GM12878 (cell line): ENCODE measurements at regions not wholly inside any gene's neighbourhood (a gene's known extent, or its start where the extent isn't known, plus 50 kb on each side); places are given as distances from the start of the nearest gene placed in this dataset.

Experiments
- ATAC-seq: fragments of 200-7000 bp; cut with Tn5 transposase; 3 replicates; pipeline ENCODE4 v1.9.1; 2020; ENCODE audit warnings: mild to moderate bottlenecking, moderate library complexity
- BruUV-seq: library from RNA; stranded (reverse); fragments of 400-500 nt; replicated peaks from 2 replicates; lab custom pipeline; 2021; lab: Mats Ljungman, UMichigan
- CTCF ChIA-PET: fragments of 300-600 bp; sonication (Branson Sonifier 250); formaldehyde crosslinking; extraction: SDS; loops from one replicate; lab custom pipeline; 2021; ENCODE audit warnings: inconsistent platforms; lab: Yijun Ruan, JAX
- POLR2A ChIA-PET: fragments of 350-600 bp; formaldehyde crosslinking; extraction: SDS; loops from one replicate; lab custom pipeline; 2021; ENCODE audit warnings: inconsistent platforms; lab: Charles Lee
- RAD21 ChIA-PET: fragments of 300-600 bp; sonication (Branson Sonifier 250); formaldehyde crosslinking; loops from one replicate; lab custom pipeline; 2023; ENCODE audit warnings: antibody characterized with exemption; ENCODE audit not compliant: unreplicated experiment; lab: Charles Lee
- SMC1A ChIA-PET: fragments of 300-600 bp; sonication (Branson Sonifier 250); formaldehyde crosslinking; loops from one replicate; lab custom pipeline; 2023; ENCODE audit not compliant: unreplicated experiment, uncharacterized antibody; lab: Charles Lee
- DNase-seq: peaks from one replicate; pipeline ENCODE4 v3.0.0-alpha.2; 2011; ENCODE audit warnings: low read depth, low spot score
- FAIRE-seq: peaks from 3 replicates; lab custom pipeline; 2011; peaks lifted over from hg19 to GRCh38; lab: Jason Lieb, UNC
- H2AFZ ChIP-seq: 2 replicates; pipeline ENCODE4 v1.6.0; 2011; ENCODE audit warnings: low read depth, low read length, control low read depth; ENCODE audit not compliant: control insufficient read depth
- H3K27ac ChIP-seq: 2 replicates; pipeline ENCODE4 v1.5.1; 2011; ENCODE audit warnings: control low read depth; ENCODE audit not compliant: control insufficient read depth, insufficient read depth
- H3K27me3 ChIP-seq, 2 experiments: replicated peaks in 1 of 2; 2 replicates each; pipeline versions ENCODE4 v1.6.0 to v1.6.1; 2011; ENCODE audit warnings: low read length in 1 of 2; ENCODE audit not compliant: control insufficient read depth in 2 of 2, insufficient read depth in 2 of 2
- H3K36me3 ChIP-seq, 2 experiments: 2 replicates each; pipeline ENCODE4 v1.5.1; 2011; ENCODE audit warnings: low read length in 1 of 2; ENCODE audit not compliant: control insufficient read depth in 2 of 2, insufficient read depth in 2 of 2
- H3K4me1 ChIP-seq: 2 replicates; pipeline ENCODE4 v1.6.1; 2011; ENCODE audit warnings: mild to moderate bottlenecking, low read length, moderate library complexity, mixed read lengths; ENCODE audit not compliant: control insufficient read depth, insufficient read depth
- H3K4me2 ChIP-seq: 2 replicates; pipeline ENCODE4 v1.6.0; 2011; ENCODE audit warnings: control low read depth; ENCODE audit not compliant: control insufficient read depth, insufficient read depth
- H3K4me3 ChIP-seq: fragments of 200-600 bp; sonication (generic); 2 replicates; pipeline ENCODE4 v1.5.1; 2016
- H3K79me2 ChIP-seq: 2 replicates; pipeline ENCODE4 v1.6.0; 2011; ENCODE audit warnings: low read length; ENCODE audit not compliant: control insufficient read depth, insufficient read depth
- H3K9ac ChIP-seq: 2 replicates; pipeline ENCODE4 v1.8.0; 2011; ENCODE audit warnings: low read length, control low read depth, mixed read lengths; ENCODE audit not compliant: control insufficient read depth, insufficient read depth
- H3K9me3 ChIP-seq: replicated peaks from 3 replicates; pipeline ENCODE4 v1.5.1; 2011; ENCODE audit warnings: mild to moderate bottlenecking, low read length; ENCODE audit not compliant: control insufficient read depth, insufficient read depth
- H4K20me1 ChIP-seq: 2 replicates; pipeline ENCODE4 v1.6.0; 2011; ENCODE audit not compliant: control insufficient read depth, insufficient read depth
- CREB1 ChIP-seq: IDR thresholded peaks from 2 replicates; pipeline ENCODE4 v1.6.1; 2012; ENCODE audit warnings: low read depth, mild to moderate bottlenecking, inconsistent platforms
- EGR1 ChIP-seq, 2 experiments: IDR thresholded peaks; 1 replicate in 1 of 2; 2 replicates in 1 of 2; pipeline ENCODE4 v1.6.1; 2011 to 2012; ENCODE audit warnings: low read depth in 2 of 2, low read length in 2 of 2, borderline replicate concordance in 1 of 2, mild to moderate bottlenecking in 1 of 2, moderate library complexity in 1 of 2
- ESRRA ChIP-seq: IDR thresholded peaks from 2 replicates; pipeline ENCODE4 v1.6.1; 2012; ENCODE audit warnings: mild to moderate bottlenecking, low read length, improper control_type of control experiment
- MXI1 ChIP-seq: fragments of 150-350 bp; IDR thresholded peaks from 2 replicates; pipeline ENCODE4 v1.6.1; 2011; ENCODE audit warnings: low read depth, mild to moderate bottlenecking, inconsistent platforms, low read length, improper control_type of control experiment
- MYC ChIP-seq: IDR thresholded peaks from 2 replicates; pipeline ENCODE4 v1.6.1; 2011; ENCODE audit warnings: mild to moderate bottlenecking, low read length, moderate library complexity, inconsistent platforms; ENCODE audit not compliant: insufficient read depth, insufficient replicate concordance, insufficient read length, severe bottlenecking
- NFYB ChIP-seq: IDR thresholded peaks from 2 replicates; pipeline ENCODE4 v1.6.1; 2011; ENCODE audit warnings: low read depth, mild to moderate bottlenecking, low read length, improper control_type of control experiment, moderate library complexity; ENCODE audit not compliant: insufficient read depth
- RBBP5 ChIP-seq: fragments of 200-600 bp; sonication (generic); conservative IDR thresholded peaks from 2 replicates; pipeline ENCODE4 v1.6.1; 2016
- RCOR1 ChIP-seq: conservative IDR thresholded peaks from 2 replicates; pipeline ENCODE4 v1.6.1; 2012; ENCODE audit warnings: low read depth, low read length, improper control_type of control experiment
- SPI1 ChIP-seq: IDR thresholded peaks from 2 replicates; pipeline ENCODE4 v1.6.1; 2011; ENCODE audit warnings: low read depth, mild to moderate bottlenecking, low read length, moderate library complexity, borderline replicate concordance; ENCODE audit not compliant: insufficient read depth
- SRF ChIP-seq, 2 experiments: IDR thresholded peaks; 2 replicates each; pipeline ENCODE4 v1.6.1; 2011; ENCODE audit warnings: low read depth in 2 of 2, low read length in 2 of 2, mild to moderate bottlenecking in 1 of 2, moderate library complexity in 1 of 2
- TAF1 ChIP-seq: IDR thresholded peaks from 2 replicates; pipeline ENCODE4 v1.6.1; 2011; ENCODE audit warnings: mild to moderate bottlenecking, low read depth, low read length, borderline replicate concordance
- WGBS: methylation state at CpG from one replicate; pipeline ENCODE4 v1.1.6; 2016; ENCODE audit warnings: low lambda C conversion rate; ENCODE audit not compliant: insufficient replicate concordance, insufficient coverage; ENCODE audit errors: missing lambda C conversion rate; 5-methylcytosine and 5-hydroxymethylcytosine counted together
- in situ Hi-C: fragments of 300-500 bp; cut with MboI; formaldehyde crosslinking; loops from 9 replicates; pipeline ENCODE4 v1.14.3; 2018; ENCODE audit warnings: mixed read lengths
- intact Hi-C: fragments of 100-400 bp; cut with micrococcal nuclease; formaldehyde crosslinking; loops from one replicate; pipeline ENCODE4 v1.14.2; 2022; ENCODE audit not compliant: unreplicated experiment
- TF ChIP-seq, protein P1 (sequence below): fragments of 450-650 bp; IDR thresholded peaks from 2 replicates; pipeline ENCODE4 v1.6.1; 2017; ENCODE audit warnings: mild to moderate bottlenecking, low read depth, inconsistent platforms; ENCODE audit not compliant: poor library complexity, severe bottlenecking
- TF ChIP-seq, protein P2 (sequence below): fragments of 450-650 bp; IDR thresholded peaks from 2 replicates; pipeline ENCODE4 v1.6.1; 2014; ENCODE audit warnings: mild to moderate bottlenecking
- TF ChIP-seq, protein P3 (sequence below): fragments of 450-650 bp; conservative IDR thresholded peaks from 2 replicates; pipeline ENCODE4 v1.6.1; 2017; ENCODE audit warnings: mild to moderate bottlenecking, moderate library complexity

DNA sequence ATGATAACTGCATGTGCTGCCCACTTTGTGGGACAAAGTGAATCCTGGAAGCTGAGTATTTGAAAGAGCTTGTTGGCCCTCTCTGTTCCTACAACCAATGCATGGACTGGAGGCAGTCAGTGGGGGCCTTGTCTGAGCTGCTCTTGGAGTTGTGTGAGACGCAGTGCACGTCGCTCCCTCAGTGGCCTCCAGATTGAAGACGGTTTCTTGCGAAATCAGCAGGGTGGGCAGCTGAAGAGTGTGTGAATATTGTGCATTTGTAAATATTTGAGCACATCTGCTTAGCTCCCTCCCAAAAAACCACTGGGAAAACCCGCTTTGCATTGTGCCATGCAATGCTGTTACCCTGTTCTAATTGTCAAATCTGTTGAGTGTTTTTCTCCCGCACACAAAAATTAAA, 782.8 kb downstream of the PLCL1 start (continued):
- TF ChIP-seq, protein P1, sequence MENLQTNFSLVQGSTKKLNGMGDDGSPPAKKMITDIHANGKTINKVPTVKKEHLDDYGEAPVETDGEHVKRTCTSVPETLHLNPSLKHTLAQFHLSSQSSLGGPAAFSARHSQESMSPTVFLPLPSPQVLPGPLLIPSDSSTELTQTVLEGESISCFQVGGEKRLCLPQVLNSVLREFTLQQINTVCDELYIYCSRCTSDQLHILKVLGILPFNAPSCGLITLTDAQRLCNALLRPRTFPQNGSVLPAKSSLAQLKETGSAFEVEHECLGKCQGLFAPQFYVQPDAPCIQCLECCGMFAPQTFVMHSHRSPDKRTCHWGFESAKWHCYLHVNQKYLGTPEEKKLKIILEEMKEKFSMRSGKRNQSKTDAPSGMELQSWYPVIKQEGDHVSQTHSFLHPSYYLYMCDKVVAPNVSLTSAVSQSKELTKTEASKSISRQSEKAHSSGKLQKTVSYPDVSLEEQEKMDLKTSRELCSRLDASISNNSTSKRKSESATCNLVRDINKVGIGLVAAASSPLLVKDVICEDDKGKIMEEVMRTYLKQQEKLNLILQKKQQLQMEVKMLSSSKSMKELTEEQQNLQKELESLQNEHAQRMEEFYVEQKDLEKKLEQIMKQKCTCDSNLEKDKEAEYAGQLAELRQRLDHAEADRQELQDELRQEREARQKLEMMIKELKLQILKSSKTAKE = no peak
- TF ChIP-seq, protein P2, sequence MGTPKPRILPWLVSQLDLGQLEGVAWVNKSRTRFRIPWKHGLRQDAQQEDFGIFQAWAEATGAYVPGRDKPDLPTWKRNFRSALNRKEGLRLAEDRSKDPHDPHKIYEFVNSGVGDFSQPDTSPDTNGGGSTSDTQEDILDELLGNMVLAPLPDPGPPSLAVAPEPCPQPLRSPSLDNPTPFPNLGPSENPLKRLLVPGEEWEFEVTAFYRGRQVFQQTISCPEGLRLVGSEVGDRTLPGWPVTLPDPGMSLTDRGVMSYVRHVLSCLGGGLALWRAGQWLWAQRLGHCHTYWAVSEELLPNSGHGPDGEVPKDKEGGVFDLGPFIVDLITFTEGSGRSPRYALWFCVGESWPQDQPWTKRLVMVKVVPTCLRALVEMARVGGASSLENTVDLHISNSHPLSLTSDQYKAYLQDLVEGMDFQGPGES = no peak
- TF ChIP-seq ESRRA (no peak), RBBP5 (no peak)
- TF ChIP-seq, protein P3, sequence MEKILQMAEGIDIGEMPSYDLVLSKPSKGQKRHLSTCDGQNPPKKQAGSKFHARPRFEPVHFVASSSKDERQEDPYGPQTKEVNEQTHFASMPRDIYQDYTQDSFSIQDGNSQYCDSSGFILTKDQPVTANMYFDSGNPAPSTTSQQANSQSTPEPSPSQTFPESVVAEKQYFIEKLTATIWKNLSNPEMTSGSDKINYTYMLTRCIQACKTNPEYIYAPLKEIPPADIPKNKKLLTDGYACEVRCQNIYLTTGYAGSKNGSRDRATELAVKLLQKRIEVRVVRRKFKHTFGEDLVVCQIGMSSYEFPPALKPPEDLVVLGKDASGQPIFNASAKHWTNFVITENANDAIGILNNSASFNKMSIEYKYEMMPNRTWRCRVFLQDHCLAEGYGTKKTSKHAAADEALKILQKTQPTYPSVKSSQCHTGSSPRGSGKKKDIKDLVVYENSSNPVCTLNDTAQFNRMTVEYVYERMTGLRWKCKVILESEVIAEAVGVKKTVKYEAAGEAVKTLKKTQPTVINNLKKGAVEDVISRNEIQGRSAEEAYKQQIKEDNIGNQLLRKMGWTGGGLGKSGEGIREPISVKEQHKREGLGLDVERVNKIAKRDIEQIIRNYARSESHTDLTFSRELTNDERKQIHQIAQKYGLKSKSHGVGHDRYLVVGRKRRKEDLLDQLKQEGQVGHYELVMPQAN = no peak

DNA sequence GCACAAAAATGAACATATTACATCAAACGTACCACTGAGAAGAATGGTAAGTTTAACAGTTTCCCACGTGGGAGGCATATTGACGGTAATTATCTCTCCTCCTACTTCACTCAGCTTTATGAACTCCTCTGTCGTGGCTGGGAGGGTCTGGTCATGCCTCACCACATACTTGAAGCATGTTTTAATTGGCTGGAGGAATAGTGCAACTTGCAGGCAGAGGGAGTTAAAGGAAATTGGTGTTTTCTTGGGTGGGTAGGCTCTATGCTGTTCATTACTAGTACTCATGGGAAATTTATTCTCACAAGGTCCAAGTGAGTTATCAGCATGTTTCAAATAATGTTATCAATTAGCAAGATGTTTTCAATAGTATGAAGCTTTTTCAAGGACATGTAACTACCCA, 767.0 kb downstream of the PLCL1 start:
- intact Hi-C loops = no loop called here
- CTCF ChIA-PET = no interaction called here
- TF ChIP-seq SPI1 (no peak), SRF (IDR thresholded peaks at IDR 0.05; ENCODE audit: low read depth in 2 of 2, low read length in 2 of 2) (no peak), TAF1 (no peak), MYC (no peak), CREB1 (no peak), EGR1 (IDR thresholded peaks at IDR 0.05; ENCODE audit: borderline replicate concordance in 1 of 2, low read depth in 2 of 2, low read length in 2 of 2) (no peak), NFYB (no peak), ESRRA (no peak), MXI1 (no peak), RCOR1 (no peak)
- TF ChIP-seq, protein P2 = no peak

More for the DNA sequence above, 767.0 kb downstream of the PLCL1 start:
- POLR2A ChIA-PET = no interaction called here
- no peak for FAIRE-seq
- Histone ChIP-seq H3K4me2 (no peak overlapping the region), H3K4me1 (no peaks in the 10 kb centered on the region), H3K79me2 (no peaks in the 10 kb centered on the region), H3K4me3 (no peak overlapping the region), H3K9ac (no peak overlapping the region), H3K27me3 (no peaks in the 10 kb centered on the region), H3K36me3 (no peaks in the 10 kb centered on the region), H4K20me1 (no peaks in the 10 kb centered on the region), H3K27ac (no peak overlapping the region), H3K9me3 (no peaks in the 10 kb centered on the region), H2AFZ (no peak overlapping the region)
- BruUV-seq = no TSS peak
- no peak for ATAC-seq
- RAD21 ChIA-PET = interaction anchor here (1.6 kb wide), 1 partner anchor 29 kb away, joined by 3 read pairs; no protein-coding TSS in a partner anchor
- 0% methylated on average over 4 of the region's 4 CpGs for WGBS
- DNase-seq = no peak
- SMC1A ChIA-PET = interaction anchor here (0.9 kb wide), 1 partner anchor 99 kb away, joined by 3 read pairs; no protein-coding TSS in a partner anchor
- in situ Hi-C loops = no loop called here
